Fibroblast of lung (primary cell): ENCODE measurements at regions not wholly inside any gene's neighbourhood (a gene's known extent, or its start where the extent isn't known, plus 50 kb on each side); places are given as distances from the start of the nearest gene placed in this dataset.

Experiments
- EZH2 ChIP-seq: IDR thresholded peaks from 2 replicates; pipeline ENCODE4 v1.5.1; 2012; ENCODE audit warnings: low read length, control low read depth, mild to moderate bottlenecking; ENCODE audit errors: missing control alignments
- TF ChIP-seq, protein P1 (sequence below), 2 donors: IDR thresholded peaks in 1 of 2; conservative IDR thresholded peaks in 1 of 2; 1 replicate in 1 of 2; 2 replicates in 1 of 2; pipeline ENCODE4 v1.5.1; 2011 to 2012; ENCODE audit warnings: low read length in 2 of 2, control low read depth in 1 of 2, inconsistent platforms in 1 of 2, low read depth in 1 of 2, mild to moderate bottlenecking in 1 of 2

DNA sequence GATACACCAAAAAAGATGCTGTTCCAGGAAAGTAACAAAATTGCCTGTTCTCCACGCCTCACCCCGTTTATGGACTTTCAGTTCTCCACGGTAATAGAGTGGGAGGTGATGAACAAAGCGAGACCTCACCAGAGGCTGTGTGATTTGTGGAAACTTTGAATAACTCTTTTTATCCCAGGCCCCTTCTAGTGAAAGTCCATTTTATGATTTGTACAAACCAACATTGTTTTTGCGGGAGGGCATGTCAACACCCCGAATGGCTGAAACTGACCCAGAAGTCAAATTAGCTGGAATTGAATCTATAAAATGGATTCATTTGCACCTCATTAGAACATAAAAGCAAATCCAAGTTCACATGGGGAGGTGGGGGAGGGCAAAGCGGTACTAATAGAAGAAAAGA, 517.8 kb downstream of the CDH26 start:
- TF ChIP-seq, protein P1, sequence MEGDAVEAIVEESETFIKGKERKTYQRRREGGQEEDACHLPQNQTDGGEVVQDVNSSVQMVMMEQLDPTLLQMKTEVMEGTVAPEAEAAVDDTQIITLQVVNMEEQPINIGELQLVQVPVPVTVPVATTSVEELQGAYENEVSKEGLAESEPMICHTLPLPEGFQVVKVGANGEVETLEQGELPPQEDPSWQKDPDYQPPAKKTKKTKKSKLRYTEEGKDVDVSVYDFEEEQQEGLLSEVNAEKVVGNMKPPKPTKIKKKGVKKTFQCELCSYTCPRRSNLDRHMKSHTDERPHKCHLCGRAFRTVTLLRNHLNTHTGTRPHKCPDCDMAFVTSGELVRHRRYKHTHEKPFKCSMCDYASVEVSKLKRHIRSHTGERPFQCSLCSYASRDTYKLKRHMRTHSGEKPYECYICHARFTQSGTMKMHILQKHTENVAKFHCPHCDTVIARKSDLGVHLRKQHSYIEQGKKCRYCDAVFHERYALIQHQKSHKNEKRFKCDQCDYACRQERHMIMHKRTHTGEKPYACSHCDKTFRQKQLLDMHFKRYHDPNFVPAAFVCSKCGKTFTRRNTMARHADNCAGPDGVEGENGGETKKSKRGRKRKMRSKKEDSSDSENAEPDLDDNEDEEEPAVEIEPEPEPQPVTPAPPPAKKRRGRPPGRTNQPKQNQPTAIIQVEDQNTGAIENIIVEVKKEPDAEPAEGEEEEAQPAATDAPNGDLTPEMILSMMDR (conservative IDR thresholded peaks at IDR 0.05 in 1 of 2, IDR thresholded peaks at IDR 0.05 in 1 of 2; ENCODE audit: low read depth in 1 of 2, low read length in 2 of 2), result no peak
- no peak for TF ChIP-seq EZH2
